NAMALWA (cell line): ENCODE measurements at regions not wholly inside any gene's neighbourhood (a gene's known extent, or its start where the extent isn't known, plus 50 kb on each side); places are given as distances from the start of the nearest gene placed in this dataset.

Experiments used
- DNase-seq: peaks from one replicate; pipeline ENCODE4 v3.0.0-alpha.2; 2015; ENCODE audit warnings: low spot score

- DNase-seq = no peak
Observed at GRCh38 chr1:30609336-30609998, 113.9 kb downstream of the MATN1 start.

- no peak for DNase-seq
Observed at GRCh38 chr1:30607723-30608122, 115.7 kb downstream of the MATN1 start.

- DNase-seq = no peak
Observed at GRCh38 chr1:30606166-30606565, 117.2 kb downstream of the MATN1 start.

- DNase-seq = no peak
Observed at GRCh38 chr1:30605441-30605920, 117.9 kb downstream of the MATN1 start.

GRCh38 chr1:30604801-30605440 lies 118.5 kb downstream of the MATN1 start:
- DNase-seq = no peak

DNA sequence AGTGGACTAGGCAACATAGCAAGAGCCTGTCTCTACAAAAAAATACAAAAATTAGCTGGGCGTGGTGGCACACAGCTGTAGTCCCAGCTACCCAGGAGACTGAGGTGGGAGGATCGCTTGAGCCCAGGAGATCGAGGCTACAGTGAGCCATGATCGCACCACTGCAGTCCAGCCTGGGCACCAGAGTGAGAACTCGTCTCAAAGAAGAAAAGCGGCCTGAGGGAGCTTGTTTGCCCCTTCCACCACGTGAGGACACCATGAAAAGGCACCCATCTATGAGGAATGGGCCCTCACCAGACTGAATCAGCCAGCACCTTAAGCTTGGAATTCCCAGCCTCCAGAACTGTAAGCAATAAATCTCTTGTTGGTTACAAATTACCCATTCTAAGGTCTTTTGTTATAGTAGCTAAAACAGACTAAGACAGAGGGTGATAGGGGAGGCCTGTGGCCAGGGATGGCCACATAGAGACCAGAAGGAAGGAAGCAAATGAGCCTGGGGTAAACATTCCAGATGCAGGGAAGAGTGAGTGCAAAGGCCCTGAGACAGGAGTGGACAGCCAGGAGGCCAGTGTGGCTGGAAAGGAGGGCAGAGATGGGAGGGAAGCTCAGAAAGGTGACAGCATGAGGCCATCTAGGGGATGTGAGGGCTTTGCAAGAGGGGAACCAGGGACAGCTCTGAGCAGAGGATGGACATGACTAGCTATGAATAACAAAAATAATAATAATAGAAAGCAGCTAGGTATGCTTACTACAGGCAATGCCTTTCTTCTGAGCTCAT lies 120.1 kb downstream of the MATN1 start:
- no peak for DNase-seq

- DNase-seq = no peak
Observed at GRCh38 chr1:30601316-30602085, 121.9 kb downstream of the MATN1 start.

DNA sequence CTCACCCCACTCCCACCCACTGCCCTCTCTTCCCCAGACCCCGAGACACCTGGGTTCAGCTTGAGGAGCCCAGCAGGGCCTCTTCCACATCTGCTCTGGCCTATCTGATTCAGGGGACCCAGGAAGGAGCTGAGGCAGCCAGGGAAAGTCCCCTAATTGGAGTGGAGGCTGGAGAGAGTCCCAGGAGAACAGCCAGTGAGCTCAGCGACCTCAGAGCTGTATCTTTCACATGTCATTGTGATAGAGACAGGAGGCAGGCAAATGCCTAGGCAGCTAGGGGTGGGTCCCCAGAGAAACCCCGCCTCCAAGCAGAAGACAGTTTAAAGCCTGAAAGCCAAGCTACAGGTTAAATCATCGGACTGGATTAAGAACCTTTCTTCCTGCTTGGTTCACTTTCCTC lies 122.7 kb downstream of the MATN1 start:
- DNase-seq = no peak

DNA sequence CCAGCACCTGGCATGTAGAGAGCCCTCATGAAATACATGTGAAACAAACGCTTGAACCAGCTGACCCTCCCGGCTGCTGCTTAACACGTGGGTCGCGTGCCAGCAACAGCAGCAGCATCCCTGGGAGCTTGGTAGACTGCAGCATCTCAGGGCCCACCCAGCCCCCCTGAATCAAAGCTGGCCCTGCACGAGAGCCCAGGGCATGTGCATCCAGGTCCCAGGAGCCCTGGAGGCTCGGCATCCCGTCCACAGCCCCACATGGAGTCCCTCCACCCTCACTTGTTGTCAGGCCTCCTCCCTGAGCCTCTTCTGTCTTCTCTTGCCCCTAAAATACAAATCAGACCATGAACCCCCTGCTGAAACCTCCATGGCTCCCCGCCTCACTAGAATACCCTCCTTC lies 123.1 kb downstream of the MATN1 start:
- no peak for DNase-seq

GRCh38 chr1:30599721-30600120 lies 123.7 kb downstream of the MATN1 start:
- DNase-seq = no peak

GRCh38 chr1:30598571-30599114 lies 124.7 kb downstream of the MATN1 start:
- no peak for DNase-seq

DNA sequence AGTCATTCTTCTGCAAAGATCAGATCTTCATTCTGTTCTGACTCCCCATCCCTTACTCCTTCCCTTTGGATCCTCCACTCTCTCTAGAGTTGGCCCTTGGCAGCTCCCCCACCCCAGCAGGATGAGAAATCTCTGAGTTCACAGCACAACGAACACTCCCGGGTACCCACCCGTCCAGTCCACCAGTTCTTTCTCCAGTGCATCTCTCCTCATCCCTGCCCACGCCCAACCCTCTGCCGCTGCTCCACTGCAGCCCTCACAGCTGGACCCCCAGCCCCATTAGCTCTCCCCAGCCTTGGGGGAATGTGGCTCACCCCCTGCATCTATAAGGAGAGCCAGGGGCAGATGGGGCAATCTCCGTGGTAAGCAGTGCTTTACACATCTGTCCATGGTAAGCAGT lies 125.7 kb downstream of the MATN1 start:
- no peak for DNase-seq

- DNase-seq = no peak
Observed at GRCh38 chr1:30596891-30597290, 126.5 kb downstream of the MATN1 start.

- no peak for DNase-seq
Observed at GRCh38 chr1:30596470-30596869, 126.9 kb downstream of the MATN1 start.

- DNase-seq = no peak
Observed at GRCh38 chr1:30589083-30589482, 134.3 kb downstream of the MATN1 start.

GRCh38 chr1:30588311-30589073 lies 134.9 kb downstream of the MATN1 start:
- no peak for DNase-seq

DNA sequence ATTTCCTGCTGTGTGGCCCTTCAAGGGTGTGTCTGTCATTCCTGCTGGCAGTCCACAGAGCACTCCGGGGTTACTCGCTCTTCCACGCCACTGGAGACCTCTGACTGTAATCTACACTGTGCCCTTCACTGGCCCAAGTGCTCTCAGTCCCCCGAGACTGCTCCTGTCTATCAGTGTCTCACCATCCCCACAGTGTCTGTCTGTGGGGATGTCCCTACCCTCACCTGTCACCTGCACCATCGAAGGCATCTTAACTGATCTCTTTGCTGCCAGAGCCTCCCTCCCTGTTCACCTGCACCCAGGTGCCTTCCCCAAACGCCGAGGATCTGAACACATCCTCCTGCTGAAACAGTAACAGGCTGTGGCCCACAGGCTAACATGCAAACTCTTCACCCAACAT lies 136.7 kb downstream of the MATN1 start:
- DNase-seq = no peak

- no peak for DNase-seq
Observed at GRCh38 chr1:30579580-30579979, 143.8 kb downstream of the MATN1 start.

DNA sequence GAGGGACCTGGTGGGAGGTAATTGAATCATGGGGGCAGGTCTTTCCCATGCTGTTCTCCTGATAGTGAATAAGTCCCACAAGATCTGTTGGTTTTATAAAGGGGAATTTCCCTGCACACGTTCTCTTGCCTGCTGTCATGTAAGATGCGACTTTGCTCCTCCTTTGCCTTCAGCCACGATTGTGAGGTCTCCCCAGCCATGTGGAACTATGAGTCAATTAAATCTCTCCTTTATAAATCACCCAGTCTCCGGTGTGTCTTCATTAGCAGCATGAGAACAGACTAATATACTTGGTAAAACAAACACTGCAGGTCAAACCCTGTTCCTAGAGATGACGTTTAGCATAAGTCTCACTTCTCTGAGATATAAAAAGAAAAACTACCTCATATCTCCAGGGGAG lies 148.3 kb downstream of the MATN1 start:
- no peak for DNase-seq

DNA sequence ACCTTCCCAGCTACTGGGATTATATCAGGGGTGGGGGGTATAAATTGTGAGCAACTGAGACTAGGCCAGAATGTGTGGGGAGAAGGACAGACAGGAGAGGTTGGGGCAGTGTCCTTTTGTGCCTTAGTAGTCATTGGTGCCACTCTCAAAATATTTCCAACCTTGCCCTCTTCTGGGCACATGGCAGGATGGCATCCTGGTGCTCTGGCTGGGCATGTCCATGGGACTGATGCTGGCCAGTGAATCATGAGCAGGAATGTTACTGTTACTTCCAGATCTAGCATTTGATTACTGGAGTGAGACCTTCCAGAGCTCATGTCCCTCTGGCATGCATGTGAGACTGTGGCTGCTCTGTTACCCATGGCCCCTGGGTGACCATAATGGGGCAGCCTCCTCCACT lies 151.2 kb downstream of the MATN1 start:
- DNase-seq = no peak

- DNase-seq = no peak
Observed at GRCh38 chr1:30571380-30571779, 152.0 kb downstream of the MATN1 start.
